HG02885 (cell line): ENCODE measurements at regions not wholly inside any gene's neighbourhood (a gene's known extent, or its start where the extent isn't known, plus 50 kb on each side); places are given as distances from the start of the nearest gene placed in this dataset.
A peak's percentile ranks its signal among the peaks of the same experiment; 100 is the strongest.
"Not testable (repeated sequence)": the region's sequence is repeated elsewhere in the genome, so short reads cannot be mapped to it uniquely, and the experiment has no call there.

ENCODE experiments used
- ATAC-seq: cut with Tn5 transposase; IDR thresholded peaks from one replicate; pipeline ENCODE4 v1.9.1; 2021; ENCODE audit warnings: mild to moderate bottlenecking; ENCODE audit not compliant: unreplicated experiment, poor library complexity

- ATAC-seq = peak; percentile 95
Observed at GRCh38 chr1:101520302-101520701, 283.5 kb downstream of the S1PR1 start.

GRCh38 chr1:101522486-101522885, 285.7 kb downstream of the S1PR1 start:
- ATAC-seq = no peak

- ATAC-seq = no peak
Observed at GRCh38 chr1:101526813-101527212, 290.0 kb downstream of the S1PR1 start.

- no peak for ATAC-seq
Observed at GRCh38 chr1:101532377-101532776, 295.6 kb downstream of the S1PR1 start.

GRCh38 chr1:101540161-101540560, 303.3 kb downstream of the S1PR1 start:
- no peak for ATAC-seq

GRCh38 chr1:101546885-101547284, 310.1 kb downstream of the S1PR1 start:
- no peak for ATAC-seq

- ATAC-seq = no peak
Observed at GRCh38 chr1:101547357-101547756, 310.5 kb downstream of the S1PR1 start.

- ATAC-seq = no peak
Observed at GRCh38 chr1:101548376-101548775, 311.6 kb downstream of the S1PR1 start.

- ATAC-seq = no peak
Observed at GRCh38 chr1:101550581-101550980, 313.8 kb downstream of the S1PR1 start.

GRCh38 chr1:101566883-101567538, 330.2 kb downstream of the S1PR1 start:
- ATAC-seq = no peak

GRCh38 chr1:101567582-101568189, 330.9 kb downstream of the S1PR1 start:
- peak; percentile 97 for ATAC-seq

- ATAC-seq = no peak
Observed at GRCh38 chr1:101587741-101588140, 350.9 kb downstream of the S1PR1 start.

- ATAC-seq = peak; percentile 76
Observed at GRCh38 chr1:101588677-101589076, 351.9 kb downstream of the S1PR1 start.

- ATAC-seq = no peak
Observed at GRCh38 chr1:101592845-101593244, 356.0 kb downstream of the S1PR1 start.

- ATAC-seq = no peak
Observed at GRCh38 chr1:101595881-101596374, 359.1 kb downstream of the S1PR1 start.

GRCh38 chr1:101600615-101601014, 363.8 kb downstream of the S1PR1 start:
- ATAC-seq = not testable (repeated sequence)

GRCh38 chr1:101603726-101604125, 366.9 kb downstream of the S1PR1 start:
- ATAC-seq = no peak

- no peak for ATAC-seq
Observed at GRCh38 chr1:101605878-101606277, 369.1 kb downstream of the S1PR1 start.

GRCh38 chr1:101613546-101613945, 376.7 kb downstream of the S1PR1 start:
- ATAC-seq = no peak

- ATAC-seq = no peak
Observed at GRCh38 chr1:101618900-101619299, 377.8 kb downstream of the OLFM3 start.

GRCh38 chr1:101632548-101633272, 364.0 kb downstream of the OLFM3 start:
- no peak for ATAC-seq
